ENCODE measurements at regions not wholly inside any gene's neighbourhood (a gene's known extent, or its start where the extent isn't known, plus 50 kb on each side); places are given as distances from the start of the nearest gene placed in this dataset.
"Not testable (repeated sequence)": the region's sequence is repeated elsewhere in the genome, so short reads cannot be mapped to it uniquely, and the experiment has no call there.

DNA sequence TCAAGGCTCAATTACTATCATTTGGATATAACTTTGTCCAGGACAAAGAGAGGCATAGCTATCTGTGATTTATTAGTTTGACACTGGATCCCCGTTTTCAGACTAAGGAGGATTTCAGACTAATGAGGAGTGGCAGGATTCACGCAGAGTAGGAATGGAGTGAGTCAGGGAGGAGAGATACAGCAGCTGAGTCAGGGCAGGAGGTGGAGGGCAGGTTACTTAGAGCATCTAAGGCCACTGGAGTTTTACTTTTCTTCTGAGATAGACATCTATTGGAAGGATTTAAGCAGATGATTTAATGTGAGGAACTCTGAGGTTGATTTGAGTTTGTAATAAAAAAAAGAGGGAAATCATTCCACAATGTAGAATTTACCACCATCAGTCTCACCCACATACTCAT, 110.6 kb downstream of the RPIA start:
- DNase-seq; H3K27me3 Mint-ChIP-seq (ENCODE audit: low read depth); H3K36me3 Mint-ChIP-seq (ENCODE audit: insufficient read depth in 2 of 2); H3K4me3 Mint-ChIP-seq; H3K9me3 Mint-ChIP-seq; H3K4me1 Mint-ChIP-seq (ENCODE audit: low read depth); ATAC-seq (replicated peaks in 1 of 2); H3K27ac Mint-ChIP-seq: not testable (repeated sequence)

- ATAC-seq (replicated peaks in 1 of 2) (no peak), DNase-seq (no peak)
- no peaks in the 10 kb centered on the region for H3K4me1 Mint-ChIP-seq (ENCODE audit: low read depth)
- no peak overlapping the region for H3K27ac Mint-ChIP-seq
- H3K4me3 Mint-ChIP-seq: no peak overlapping the region
- no peaks in the 10 kb centered on the region for H3K36me3 Mint-ChIP-seq (ENCODE audit: insufficient read depth in 2 of 2)
- H3K27me3 Mint-ChIP-seq (ENCODE audit: low read depth): no peaks in the 10 kb centered on the region
- H3K9me3 Mint-ChIP-seq: no peaks in the 10 kb centered on the region
These were observed 115.9 kb downstream of the RPIA start for GRCh38 chr2:88807237-88807962.

- Mint-ChIP-seq H3K4me1 (ENCODE audit: low read depth) (no peaks in the 10 kb centered on the region), H3K4me3 (no peak overlapping the region), H3K36me3 (ENCODE audit: insufficient read depth in 2 of 2) (no peaks in the 10 kb centered on the region), H3K27me3 (ENCODE audit: low read depth) (no peaks in the 10 kb centered on the region), H3K9me3 (no peaks in the 10 kb centered on the region), H3K27ac (no peak overlapping the region)
- DNase-seq: no peak
- ATAC-seq (replicated peaks in 1 of 2): no peak
These were observed 116.6 kb downstream of the RPIA start for GRCh38 chr2:88808083-88808482.

GRCh38 chr2:88808652-88809051, 117.2 kb downstream of the RPIA start:
- no peak overlapping the region for H3K27ac Mint-ChIP-seq
- ATAC-seq (replicated peaks in 1 of 2): no peak
- no peaks in the 10 kb centered on the region for H3K36me3 Mint-ChIP-seq (ENCODE audit: insufficient read depth in 2 of 2)
- no peaks in the 10 kb centered on the region for H3K4me1 Mint-ChIP-seq (ENCODE audit: low read depth)
- H3K4me3 Mint-ChIP-seq: no peak overlapping the region
- DNase-seq: no peak
- no peaks in the 10 kb centered on the region for H3K27me3 Mint-ChIP-seq (ENCODE audit: low read depth)
- H3K9me3 Mint-ChIP-seq: peaks cover 0 to 4% of the 10 kb centered on the region in 2 donors

- Mint-ChIP-seq H3K9me3 (peaks cover 0 to 6% of the 10 kb centered on the region in 2 donors), H3K27me3 (ENCODE audit: low read depth) (no peaks in the 10 kb centered on the region), H3K36me3 (ENCODE audit: insufficient read depth in 2 of 2) (no peaks in the 10 kb centered on the region), H3K4me1 (ENCODE audit: low read depth) (no peaks in the 10 kb centered on the region), H3K27ac (no peak overlapping the region), H3K4me3 (no peak overlapping the region)
- ATAC-seq (replicated peaks in 1 of 2) (no peak), DNase-seq (no peak)
These were observed 117.7 kb downstream of the RPIA start for GRCh38 chr2:88809216-88809615.

GRCh38 chr2:88810017-88810416, 118.5 kb downstream of the RPIA start:
- DNase-seq (no peak), ATAC-seq (replicated peaks in 1 of 2) (no peak)
- peaks cover 5 to 9% of the 10 kb centered on the region in 2 donors for H3K9me3 Mint-ChIP-seq
- no peaks in the 10 kb centered on the region for H3K4me1 Mint-ChIP-seq (ENCODE audit: low read depth)
- H3K27me3 Mint-ChIP-seq (ENCODE audit: low read depth): no peaks in the 10 kb centered on the region
- no peak overlapping the region for H3K4me3 Mint-ChIP-seq
- H3K27ac Mint-ChIP-seq: no peak overlapping the region
- peaks cover 0 to 1% of the 10 kb centered on the region in 2 donors for H3K36me3 Mint-ChIP-seq (ENCODE audit: insufficient read depth in 2 of 2)

- no peak overlapping the region for H3K27ac Mint-ChIP-seq
- ATAC-seq (replicated peaks in 1 of 2) (no peak), DNase-seq (no peak)
- no peaks in the 10 kb centered on the region for H3K27me3 Mint-ChIP-seq (ENCODE audit: low read depth)
- H3K9me3 Mint-ChIP-seq: peaks cover 8 to 9% of the 10 kb centered on the region in 2 donors
- peaks cover 2 to 3% of the 10 kb centered on the region in 2 donors for H3K36me3 Mint-ChIP-seq (ENCODE audit: insufficient read depth in 2 of 2)
- no peak overlapping the region for H3K4me3 Mint-ChIP-seq
- no peaks in the 10 kb centered on the region for H3K4me1 Mint-ChIP-seq (ENCODE audit: low read depth)
These were observed 119.0 kb downstream of the RPIA start for GRCh38 chr2:88810488-88810887.

GRCh38 chr2:88811233-88811632, 119.8 kb downstream of the RPIA start:
- no peak for DNase-seq
- H3K4me1 Mint-ChIP-seq (ENCODE audit: low read depth): no peaks in the 10 kb centered on the region
- no peaks in the 10 kb centered on the region for H3K27me3 Mint-ChIP-seq (ENCODE audit: low read depth)
- H3K4me3 Mint-ChIP-seq: no peak overlapping the region
- H3K9me3 Mint-ChIP-seq: peaks cover 8 to 10% of the 10 kb centered on the region in 2 donors
- H3K36me3 Mint-ChIP-seq (ENCODE audit: insufficient read depth in 2 of 2): peaks cover 3 to 6% of the 10 kb centered on the region in 2 donors
- no peak overlapping the region for H3K27ac Mint-ChIP-seq
- no peak for ATAC-seq (replicated peaks in 1 of 2)

- peaks cover 8 to 10% of the 10 kb centered on the region in 2 donors for H3K9me3 Mint-ChIP-seq
- H3K36me3 Mint-ChIP-seq (ENCODE audit: insufficient read depth in 2 of 2): peaks cover 3 to 6% of the 10 kb centered on the region in 2 donors
- DNase-seq (no peak), ATAC-seq (replicated peaks in 1 of 2) (no peak)
- H3K4me1 Mint-ChIP-seq (ENCODE audit: low read depth): no peaks in the 10 kb centered on the region
- H3K27ac Mint-ChIP-seq: no peak overlapping the region
- H3K4me3 Mint-ChIP-seq: no peak overlapping the region
- no peaks in the 10 kb centered on the region for H3K27me3 Mint-ChIP-seq (ENCODE audit: low read depth)
These were observed 120.2 kb downstream of the RPIA start for GRCh38 chr2:88811681-88812080.

DNA sequence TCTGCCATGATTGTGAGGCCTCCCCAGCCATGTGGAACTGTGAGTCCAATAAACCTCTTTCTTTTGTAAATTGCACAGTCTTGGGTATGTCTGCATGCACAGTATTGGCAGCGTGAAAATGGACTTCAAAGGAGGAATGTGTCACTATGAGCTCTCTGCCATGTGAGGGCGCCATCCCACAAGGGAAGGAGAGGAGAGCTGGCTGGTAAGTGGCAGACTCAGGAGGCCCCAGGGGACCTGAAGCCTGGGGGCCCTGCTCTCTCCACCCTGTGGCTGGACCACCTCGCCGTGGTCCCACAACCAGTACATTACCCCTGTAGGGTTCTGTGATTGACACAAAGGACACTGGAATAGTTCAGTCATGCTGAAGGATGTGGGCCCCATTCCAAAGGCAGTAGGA, 122.1 kb downstream of the RPIA start:
- Mint-ChIP-seq H3K36me3 (ENCODE audit: insufficient read depth in 2 of 2) (peaks cover 3 to 6% of the 10 kb centered on the region in 2 donors), H3K9me3 (peaks cover 13 to 14% of the 10 kb centered on the region in 2 donors), H3K4me3 (no peak overlapping the region), H3K4me1 (ENCODE audit: low read depth) (no peaks in the 10 kb centered on the region), H3K27me3 (ENCODE audit: low read depth) (no peaks in the 10 kb centered on the region), H3K27ac (no peak overlapping the region)
- DNase-seq: no peak
- ATAC-seq (replicated peaks in 1 of 2): no peak

DNA sequence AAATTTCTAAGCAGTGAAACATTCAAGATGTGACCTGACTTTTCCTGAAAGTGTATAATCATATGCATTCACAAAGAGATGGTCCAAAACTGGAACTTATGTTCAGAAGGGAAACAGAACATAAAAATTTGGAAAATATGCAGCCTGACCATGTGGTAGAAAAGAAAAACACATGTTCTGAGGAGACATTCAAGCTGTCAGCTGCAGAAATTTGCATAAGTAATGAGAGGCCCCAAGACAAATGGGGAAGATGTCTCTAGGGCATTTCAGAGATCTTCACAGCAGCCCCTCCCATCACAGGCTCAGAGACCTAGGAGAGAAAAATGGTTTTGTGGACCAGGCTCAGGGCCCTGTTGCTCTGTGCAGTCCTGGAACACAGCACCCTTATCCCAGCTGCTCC, 123.8 kb downstream of the RPIA start:
- no peaks in the 10 kb centered on the region for H3K27me3 Mint-ChIP-seq (ENCODE audit: low read depth)
- peaks cover 13 to 14% of the 10 kb centered on the region in 2 donors for H3K9me3 Mint-ChIP-seq
- H3K27ac Mint-ChIP-seq: no peak overlapping the region
- no peaks in the 10 kb centered on the region for H3K4me1 Mint-ChIP-seq (ENCODE audit: low read depth)
- peaks cover 3 to 6% of the 10 kb centered on the region in 2 donors for H3K36me3 Mint-ChIP-seq (ENCODE audit: insufficient read depth in 2 of 2)
- H3K4me3 Mint-ChIP-seq: no peak overlapping the region
- no peak for DNase-seq
- no peak for ATAC-seq (replicated peaks in 1 of 2)

DNA sequence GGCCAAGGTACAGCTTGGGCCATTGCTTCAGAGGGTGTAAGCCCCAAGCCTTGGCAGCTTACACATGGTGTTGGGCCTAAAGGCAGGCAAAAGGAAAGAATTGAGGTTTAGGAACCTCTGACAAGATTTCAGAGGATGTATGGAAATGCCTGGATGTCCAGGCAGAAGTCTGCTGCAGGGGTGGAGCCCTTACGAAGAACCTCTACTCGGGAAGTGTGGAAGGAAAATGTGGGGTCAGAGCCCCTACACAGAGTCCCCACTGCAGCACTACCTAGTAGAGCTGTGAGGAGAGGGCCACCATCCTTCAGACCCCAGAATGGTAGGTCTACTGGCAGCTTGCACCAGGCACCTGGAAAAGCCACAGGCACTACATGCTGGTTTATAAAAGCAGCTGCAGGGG, 124.2 kb downstream of the RPIA start:
- Mint-ChIP-seq H3K27ac (no peak overlapping the region), H3K36me3 (ENCODE audit: insufficient read depth in 2 of 2) (peaks cover 3 to 6% of the 10 kb centered on the region in 2 donors), H3K9me3 (peaks cover 13 to 14% of the 10 kb centered on the region in 2 donors), H3K4me3 (no peak overlapping the region), H3K27me3 (ENCODE audit: low read depth) (no peaks in the 10 kb centered on the region), H3K4me1 (ENCODE audit: low read depth) (no peaks in the 10 kb centered on the region)
- DNase-seq: no peak
- ATAC-seq (replicated peaks in 1 of 2): no peak

GRCh38 chr2:88818381-88818780, 126.9 kb downstream of the RPIA start:
- H3K4me3 Mint-ChIP-seq: no peak overlapping the region
- peaks cover 3 to 6% of the 10 kb centered on the region in 2 donors for H3K36me3 Mint-ChIP-seq (ENCODE audit: insufficient read depth in 2 of 2)
- H3K27ac Mint-ChIP-seq: no peak overlapping the region
- peaks cover 12 to 13% of the 10 kb centered on the region in 2 donors for H3K9me3 Mint-ChIP-seq
- H3K27me3 Mint-ChIP-seq (ENCODE audit: low read depth): no peaks in the 10 kb centered on the region
- H3K4me1 Mint-ChIP-seq (ENCODE audit: low read depth): no peaks in the 10 kb centered on the region
- DNase-seq (no peak), ATAC-seq (replicated peaks in 1 of 2) (no peak)

GRCh38 chr2:88824951-88825350, 133.5 kb downstream of the RPIA start:
- no peaks in the 10 kb centered on the region for H3K4me1 Mint-ChIP-seq (ENCODE audit: low read depth)
- H3K4me3 Mint-ChIP-seq: no peak overlapping the region
- ATAC-seq (replicated peaks in 1 of 2) (no peak), DNase-seq (no peak)
- H3K36me3 Mint-ChIP-seq (ENCODE audit: insufficient read depth in 2 of 2): no peaks in the 10 kb centered on the region
- no peaks in the 10 kb centered on the region for H3K27me3 Mint-ChIP-seq (ENCODE audit: low read depth)
- no peaks in the 10 kb centered on the region for H3K9me3 Mint-ChIP-seq
- H3K27ac Mint-ChIP-seq: no peak overlapping the region
